ENCODE measurements at regions not wholly inside any gene's neighbourhood (a gene's known extent, or its start where the extent isn't known, plus 50 kb on each side); places are given as distances from the start of the nearest gene placed in this dataset.
A peak's percentile ranks its signal among the peaks of the same experiment; 100 is the strongest.
"Not testable (repeated sequence)": the region's sequence is repeated elsewhere in the genome, so short reads cannot be mapped to it uniquely, and the experiment has no call there.

GRCh38 chr11:33529461-33529860 lies 171.2 kb downstream of the C11orf91 start:
- no peak for DNase-seq (ENCODE audit: low spot score)

GRCh38 chr11:33527738-33528137 lies 172.9 kb downstream of the C11orf91 start:
- DNase-seq (ENCODE audit: low spot score): not testable (repeated sequence)

GRCh38 chr11:33525789-33526188 lies 174.8 kb downstream of the C11orf91 start:
- DNase-seq (ENCODE audit: low spot score): no peak

GRCh38 chr11:33521384-33521783 lies 179.2 kb downstream of the C11orf91 start:
- no peak for DNase-seq (ENCODE audit: low spot score)

GRCh38 chr11:33520112-33520511 lies 180.5 kb downstream of the C11orf91 start:
- DNase-seq (ENCODE audit: low spot score): no peak

GRCh38 chr11:33515347-33515746 lies 185.3 kb downstream of the C11orf91 start:
- no peak for DNase-seq (ENCODE audit: low spot score)

GRCh38 chr11:33514079-33514925 lies 186.3 kb downstream of the C11orf91 start:
- DNase-seq (ENCODE audit: low spot score): no peak

GRCh38 chr11:33509632-33510031 lies 191.0 kb downstream of the C11orf91 start:
- no peak for DNase-seq (ENCODE audit: low spot score)

GRCh38 chr11:33507967-33508366 lies 192.7 kb downstream of the C11orf91 start:
- peak; percentile 56 for DNase-seq (ENCODE audit: low spot score)

GRCh38 chr11:33507356-33507755 lies 193.3 kb downstream of the C11orf91 start:
- no peak for DNase-seq (ENCODE audit: low spot score)

GRCh38 chr11:33505093-33505492 lies 195.5 kb downstream of the C11orf91 start:
- no peak for DNase-seq (ENCODE audit: low spot score)

GRCh38 chr11:33500861-33501479 lies 199.7 kb downstream of the C11orf91 start:
- peak; percentile 69 for DNase-seq (ENCODE audit: low spot score)

- no peak for DNase-seq (ENCODE audit: low spot score)
Observed at GRCh38 chr11:33500332-33500731, 200.3 kb downstream of the C11orf91 start.

GRCh38 chr11:33492596-33492995 lies 208.0 kb downstream of the C11orf91 start:
- no peak for DNase-seq (ENCODE audit: low spot score)

GRCh38 chr11:33490842-33491370 lies 209.7 kb downstream of the C11orf91 start:
- no peak for DNase-seq (ENCODE audit: low spot score)

- no peak for DNase-seq (ENCODE audit: low spot score)
Observed at GRCh38 chr11:33488971-33489370, 211.7 kb downstream of the C11orf91 start.

- no peak for DNase-seq (ENCODE audit: low spot score)
Observed at GRCh38 chr11:33480626-33481025, 220.0 kb downstream of the C11orf91 start.

GRCh38 chr11:33479231-33479630 lies 221.4 kb downstream of the C11orf91 start:
- no peak for DNase-seq (ENCODE audit: low spot score)

- no peak for DNase-seq (ENCODE audit: low spot score)
Observed at GRCh38 chr11:33478111-33478573, 221.0 kb downstream of the HIPK3 start.

- no peak for DNase-seq (ENCODE audit: low spot score)
Observed at GRCh38 chr11:33476945-33477606, 219.9 kb downstream of the HIPK3 start.

- DNase-seq (ENCODE audit: low spot score): peak; percentile 9
Observed at GRCh38 chr11:33475993-33476392, 218.8 kb downstream of the HIPK3 start.

GRCh38 chr11:33474866-33475265 lies 217.7 kb downstream of the HIPK3 start:
- DNase-seq (ENCODE audit: low spot score): no peak

Data from HT-29 (cell line).